ENCODE measurements at regions not wholly inside any gene's neighbourhood (a gene's known extent, or its start where the extent isn't known, plus 50 kb on each side); places are given as distances from the start of the nearest gene placed in this dataset.

DNA sequence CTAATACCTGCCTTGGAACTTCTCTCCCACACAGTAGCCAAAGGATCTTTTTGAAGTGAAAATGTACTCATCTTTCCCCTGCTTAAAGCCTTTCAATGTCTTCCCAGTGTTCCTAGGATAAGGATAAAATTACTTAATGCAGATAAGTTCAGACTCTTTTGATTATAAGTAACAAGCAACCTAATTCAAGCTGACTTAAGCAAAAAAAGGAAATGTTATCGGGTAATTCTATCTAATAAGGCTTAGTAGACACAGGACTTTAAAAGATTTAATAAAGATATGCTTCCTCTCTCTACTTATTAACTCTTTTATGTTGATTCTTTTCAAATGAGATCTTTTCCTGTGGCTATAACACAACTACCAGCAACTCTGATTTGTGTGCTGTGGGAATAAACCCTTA, 284.2 kb downstream of the OXSM start:
- H3K4me3 ChIP-seq (ENCODE audit: low read length), result no peak overlapping the region
- DNase-seq (ENCODE audit: low read depth), result no peak
- TF ChIP-seq, protein P1, sequence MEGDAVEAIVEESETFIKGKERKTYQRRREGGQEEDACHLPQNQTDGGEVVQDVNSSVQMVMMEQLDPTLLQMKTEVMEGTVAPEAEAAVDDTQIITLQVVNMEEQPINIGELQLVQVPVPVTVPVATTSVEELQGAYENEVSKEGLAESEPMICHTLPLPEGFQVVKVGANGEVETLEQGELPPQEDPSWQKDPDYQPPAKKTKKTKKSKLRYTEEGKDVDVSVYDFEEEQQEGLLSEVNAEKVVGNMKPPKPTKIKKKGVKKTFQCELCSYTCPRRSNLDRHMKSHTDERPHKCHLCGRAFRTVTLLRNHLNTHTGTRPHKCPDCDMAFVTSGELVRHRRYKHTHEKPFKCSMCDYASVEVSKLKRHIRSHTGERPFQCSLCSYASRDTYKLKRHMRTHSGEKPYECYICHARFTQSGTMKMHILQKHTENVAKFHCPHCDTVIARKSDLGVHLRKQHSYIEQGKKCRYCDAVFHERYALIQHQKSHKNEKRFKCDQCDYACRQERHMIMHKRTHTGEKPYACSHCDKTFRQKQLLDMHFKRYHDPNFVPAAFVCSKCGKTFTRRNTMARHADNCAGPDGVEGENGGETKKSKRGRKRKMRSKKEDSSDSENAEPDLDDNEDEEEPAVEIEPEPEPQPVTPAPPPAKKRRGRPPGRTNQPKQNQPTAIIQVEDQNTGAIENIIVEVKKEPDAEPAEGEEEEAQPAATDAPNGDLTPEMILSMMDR (conservative IDR thresholded peaks at IDR 0.05; ENCODE audit: low read depth, low read length), result no peak

DNA sequence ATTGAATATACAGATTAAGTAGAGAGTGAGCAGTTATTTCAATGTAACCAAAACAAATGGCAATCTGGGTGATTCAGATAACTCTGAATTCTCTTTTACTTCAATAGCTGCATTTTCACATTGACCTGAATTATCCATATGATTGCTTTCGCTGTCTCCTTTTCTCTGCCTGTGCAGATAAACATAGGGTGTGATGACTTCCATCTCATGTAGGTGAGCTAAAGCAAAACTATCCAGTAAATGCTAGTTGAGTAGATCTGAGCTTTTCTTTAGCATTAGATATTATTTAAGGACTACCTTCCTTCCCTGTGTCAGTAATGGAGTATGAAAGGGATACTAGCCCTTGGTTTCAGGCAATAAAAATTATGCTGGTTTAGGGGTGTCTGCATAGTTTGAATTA, 288.6 kb downstream of the OXSM start:
- TF ChIP-seq, protein P1 (conservative IDR thresholded peaks at IDR 0.05; ENCODE audit: low read depth, low read length), result no peak
- no peak for DNase-seq (ENCODE audit: low read depth)
- H3K4me3 ChIP-seq (ENCODE audit: low read length), result no peak overlapping the region

DNA sequence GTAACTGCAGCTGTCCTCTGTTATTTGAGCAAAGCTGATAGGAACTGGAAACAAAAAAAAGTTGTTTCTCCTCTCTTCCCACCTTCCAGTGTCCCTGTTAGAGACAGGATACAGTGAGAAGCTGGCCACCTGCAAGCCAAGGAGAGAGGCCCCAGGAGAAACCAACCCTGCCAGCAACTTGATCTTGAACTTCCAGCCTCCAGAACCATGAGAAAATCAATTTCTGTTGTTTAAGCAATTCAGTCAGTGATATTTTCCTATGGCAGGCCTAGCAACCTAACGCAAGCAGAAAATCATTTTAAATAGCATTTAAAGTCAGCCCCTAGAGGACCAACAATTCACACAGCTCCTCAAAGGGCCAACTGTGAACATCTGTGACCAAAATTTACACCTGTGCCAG, 291.3 kb downstream of the OXSM start:
- no peak for DNase-seq (ENCODE audit: low read depth)
- no peak overlapping the region for H3K4me3 ChIP-seq (ENCODE audit: low read length)
- TF ChIP-seq, protein P1 (conservative IDR thresholded peaks at IDR 0.05; ENCODE audit: low read depth, low read length), result no peak

DNA sequence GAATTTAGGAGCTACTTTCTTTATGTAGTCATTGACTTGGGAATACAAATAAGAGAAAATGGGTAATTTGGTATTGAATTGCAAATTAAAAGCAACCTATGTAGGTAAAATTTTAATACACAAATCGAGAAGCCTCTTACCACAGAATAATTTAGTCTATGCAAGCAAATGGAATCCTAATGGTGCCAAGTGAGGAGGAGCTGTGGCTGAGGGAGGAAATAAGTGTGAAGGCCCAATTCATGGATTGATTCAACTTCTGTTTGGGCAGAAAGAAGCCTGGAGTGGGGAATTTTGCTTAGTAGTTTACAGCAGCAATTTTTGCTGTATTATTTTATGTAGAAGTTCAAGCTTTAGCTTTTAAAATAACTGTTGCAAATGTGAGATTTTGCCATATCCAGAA, 291.9 kb downstream of the OXSM start:
- TF ChIP-seq, protein P1 (conservative IDR thresholded peaks at IDR 0.05; ENCODE audit: low read depth, low read length), result no peak
- H3K4me3 ChIP-seq (ENCODE audit: low read length), result no peak overlapping the region
- no peak for DNase-seq (ENCODE audit: low read depth)

DNA sequence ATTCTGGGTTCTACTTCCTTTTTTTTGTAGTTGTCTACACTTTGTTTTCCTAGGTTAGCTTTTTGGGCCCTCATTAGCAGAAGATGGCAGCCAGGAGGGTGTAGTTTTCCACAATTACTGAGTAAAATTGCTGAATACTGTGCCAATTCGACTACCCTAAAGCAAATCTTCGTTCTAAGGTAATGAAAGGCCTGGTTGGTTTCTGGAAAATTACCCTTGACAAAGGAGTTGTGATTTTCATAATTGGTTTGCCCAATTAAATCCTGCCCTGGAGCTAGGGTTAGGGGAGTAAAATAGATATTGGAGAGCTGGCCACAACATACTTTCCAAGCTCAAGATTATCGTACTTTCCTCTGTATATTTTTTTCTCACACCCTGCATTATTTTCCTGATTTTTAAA, 293.0 kb downstream of the OXSM start:
- H3K4me3 ChIP-seq (ENCODE audit: low read length), result no peak overlapping the region
- DNase-seq (ENCODE audit: low read depth), result no peak

DNA sequence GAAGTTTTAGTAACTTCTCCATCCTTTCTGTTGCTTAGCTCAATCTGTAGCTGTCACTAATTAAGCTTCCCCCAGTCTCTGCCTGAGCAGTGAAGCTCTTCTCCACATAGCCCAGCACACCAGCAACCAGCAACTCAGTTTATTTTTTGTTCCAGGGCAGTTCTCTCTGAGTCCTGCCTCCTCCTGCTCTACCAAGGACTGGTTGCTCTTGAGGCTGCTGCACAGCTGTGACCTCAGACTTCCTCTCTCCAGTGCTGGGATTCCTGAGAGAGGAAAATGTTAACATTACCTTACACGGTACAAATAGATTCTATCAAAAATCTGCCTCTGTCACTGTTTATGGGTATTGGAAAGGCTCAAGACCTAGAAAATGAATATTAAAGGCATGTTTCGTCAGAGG, 294.7 kb downstream of the OXSM start:
- TF ChIP-seq, protein P1 (conservative IDR thresholded peaks at IDR 0.05; ENCODE audit: low read depth, low read length), result no peak
- no peak for DNase-seq (ENCODE audit: low read depth)
- no peak overlapping the region for H3K4me3 ChIP-seq (ENCODE audit: low read length)

More for the DNA sequence above, 293.0 kb downstream of the OXSM start:
- TF ChIP-seq, protein P1 (conservative IDR thresholded peaks at IDR 0.05; ENCODE audit: low read depth, low read length), result no peak

DNA sequence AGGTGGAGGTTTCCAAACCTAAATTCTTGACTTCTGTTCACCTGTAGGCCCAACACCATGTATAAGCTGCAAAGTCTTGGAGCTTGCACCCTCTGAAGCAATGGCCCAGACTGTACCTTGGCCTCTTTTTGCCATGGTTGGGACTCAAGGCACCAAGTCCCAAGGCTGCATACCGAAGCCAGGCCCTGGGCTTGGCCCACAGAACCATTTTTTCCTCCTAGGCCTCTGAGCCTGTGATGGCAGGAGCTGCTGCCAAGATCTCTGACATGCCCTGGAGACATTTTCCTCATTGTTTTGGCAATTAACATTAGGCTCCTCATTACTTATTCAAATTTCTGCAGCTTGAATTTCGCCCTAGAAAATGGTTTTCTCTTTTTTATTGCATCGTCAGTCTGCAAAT, 297.9 kb downstream of the OXSM start:
- DNase-seq (ENCODE audit: low read depth), result no peak
- H3K4me3 ChIP-seq (ENCODE audit: low read length), result no peak overlapping the region
- TF ChIP-seq, protein P1 (conservative IDR thresholded peaks at IDR 0.05; ENCODE audit: low read depth, low read length), result no peak

Data from retinal pigment epithelial cell (primary cell).